WERI-Rb-1 (cell line): ENCODE measurements at regions not wholly inside any gene's neighbourhood (a gene's known extent, or its start where the extent isn't known, plus 50 kb on each side); places are given as distances from the start of the nearest gene placed in this dataset.

Source experiments
- DNase-seq: peaks from one replicate; pipeline ENCODE4 v3.0.0-alpha.2; 2020
- H3K27ac ChIP-seq: fragments of 250-450 bp; sonication (Bioruptor Pico); 2 replicates; pipeline ENCODE4 v1.5.1; 2020; ENCODE audit warnings: mild to moderate bottlenecking, moderate library complexity
- H3K27me3 ChIP-seq: fragments of 250-450 bp; sonication (Bioruptor Pico); 2 replicates; pipeline ENCODE4 v1.5.1; 2021; ENCODE audit warnings: mild to moderate bottlenecking, low read depth, moderate library complexity; ENCODE audit not compliant: insufficient read depth, severe bottlenecking
- H3K36me3 ChIP-seq: fragments of 250-450 bp; sonication (Bioruptor Pico); 2 replicates; pipeline ENCODE4 v1.5.1; 2020; ENCODE audit warnings: mild to moderate bottlenecking, moderate library complexity
- H3K4me3 ChIP-seq: 2 replicates; pipeline ENCODE4 v1.5.1; 2011; ENCODE audit warnings: low read depth, mild to moderate bottlenecking, control low read depth, low read length
- H3K9me3 ChIP-seq: fragments of 250-450 bp; sonication (Bioruptor Pico); 2 replicates; pipeline ENCODE4 v1.5.1; 2021; ENCODE audit warnings: mild to moderate bottlenecking, moderate library complexity; ENCODE audit not compliant: severe bottlenecking
- TF ChIP-seq, protein P1 (sequence below): IDR thresholded peaks from 2 replicates; pipeline ENCODE4 v1.5.1; 2011; ENCODE audit warnings: low read depth, mild to moderate bottlenecking, control low read depth, inconsistent platforms, low read length

DNA sequence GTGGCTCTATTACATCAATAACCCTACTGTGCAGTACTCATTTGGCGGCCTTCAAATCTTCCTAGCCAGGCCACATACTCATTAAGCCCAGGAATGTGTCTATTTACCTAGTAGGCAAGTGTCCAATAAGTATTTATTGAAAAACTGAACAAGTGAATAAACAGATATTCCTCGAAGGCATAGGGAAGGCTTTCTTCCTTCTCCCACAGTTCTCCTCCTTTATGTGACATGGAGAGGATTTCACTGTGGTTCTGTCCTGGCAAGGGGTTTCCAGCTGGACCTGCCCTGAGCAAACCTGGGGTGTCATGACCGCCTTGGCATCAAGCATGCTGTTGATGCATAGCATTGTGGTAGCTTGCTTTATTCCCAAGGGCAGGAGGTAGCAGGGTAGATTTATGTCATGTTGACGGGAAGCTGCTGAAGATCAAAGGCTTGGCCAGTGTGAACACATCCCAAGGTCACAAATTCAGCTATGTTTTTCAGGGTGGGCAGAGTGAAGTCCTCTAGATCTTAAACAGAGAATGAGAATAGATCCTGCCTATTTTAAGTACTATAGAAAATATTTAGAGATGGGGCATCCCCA lies 195.1 kb downstream of the INHBA start:
- Histone ChIP-seq H3K36me3 (no peaks in the 10 kb centered on the region), H3K27ac (no peak overlapping the region), H3K27me3 (peaks cover 72% of the 10 kb centered on the region), H3K4me3 (no peak overlapping the region), H3K9me3 (no peaks in the 10 kb centered on the region)
- TF ChIP-seq, protein P1, sequence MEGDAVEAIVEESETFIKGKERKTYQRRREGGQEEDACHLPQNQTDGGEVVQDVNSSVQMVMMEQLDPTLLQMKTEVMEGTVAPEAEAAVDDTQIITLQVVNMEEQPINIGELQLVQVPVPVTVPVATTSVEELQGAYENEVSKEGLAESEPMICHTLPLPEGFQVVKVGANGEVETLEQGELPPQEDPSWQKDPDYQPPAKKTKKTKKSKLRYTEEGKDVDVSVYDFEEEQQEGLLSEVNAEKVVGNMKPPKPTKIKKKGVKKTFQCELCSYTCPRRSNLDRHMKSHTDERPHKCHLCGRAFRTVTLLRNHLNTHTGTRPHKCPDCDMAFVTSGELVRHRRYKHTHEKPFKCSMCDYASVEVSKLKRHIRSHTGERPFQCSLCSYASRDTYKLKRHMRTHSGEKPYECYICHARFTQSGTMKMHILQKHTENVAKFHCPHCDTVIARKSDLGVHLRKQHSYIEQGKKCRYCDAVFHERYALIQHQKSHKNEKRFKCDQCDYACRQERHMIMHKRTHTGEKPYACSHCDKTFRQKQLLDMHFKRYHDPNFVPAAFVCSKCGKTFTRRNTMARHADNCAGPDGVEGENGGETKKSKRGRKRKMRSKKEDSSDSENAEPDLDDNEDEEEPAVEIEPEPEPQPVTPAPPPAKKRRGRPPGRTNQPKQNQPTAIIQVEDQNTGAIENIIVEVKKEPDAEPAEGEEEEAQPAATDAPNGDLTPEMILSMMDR, result no peak
- no peak for DNase-seq

- H3K9me3 ChIP-seq, result no peaks in the 10 kb centered on the region
- DNase-seq, result no peak
- H3K4me3 ChIP-seq, result no peak overlapping the region
- TF ChIP-seq, protein P1, result no peak
- no peak overlapping the region for H3K27ac ChIP-seq
- H3K36me3 ChIP-seq, result no peaks in the 10 kb centered on the region
- peaks cover 62% of the 10 kb centered on the region for H3K27me3 ChIP-seq
These were observed 198.5 kb downstream of the INHBA start for GRCh38 chr7:41504214-41504980.

DNA sequence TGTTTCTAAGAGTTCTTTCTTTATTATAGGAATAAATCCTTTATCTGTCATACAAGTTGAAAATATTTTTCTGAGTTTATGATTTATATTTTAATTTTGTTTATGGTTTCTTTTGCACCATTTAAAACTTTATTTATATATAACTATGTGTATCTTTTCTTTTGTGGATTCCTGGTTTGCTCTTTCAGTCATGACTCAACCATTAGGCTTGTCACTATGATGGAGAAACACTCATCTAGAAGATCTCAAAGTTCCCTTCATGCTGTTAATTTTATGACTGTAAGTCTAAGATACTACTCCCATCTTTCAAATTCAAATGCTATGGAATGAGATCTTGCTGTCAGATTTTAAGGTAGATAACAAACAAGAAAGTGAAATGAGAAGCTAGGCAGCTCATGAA lies 199.5 kb downstream of the INHBA start:
- Histone ChIP-seq H3K36me3 (no peaks in the 10 kb centered on the region), H3K27me3 (peaks cover 58% of the 10 kb centered on the region), H3K4me3 (no peak overlapping the region), H3K9me3 (no peaks in the 10 kb centered on the region), H3K27ac (no peak overlapping the region)
- no peak for DNase-seq
- TF ChIP-seq, protein P1, result no peak

GRCh38 chr7:41501466-41501865 lies 201.4 kb downstream of the INHBA start:
- H3K9me3 ChIP-seq, result no peaks in the 10 kb centered on the region
- DNase-seq, result no peak
- no peaks in the 10 kb centered on the region for H3K36me3 ChIP-seq
- H3K4me3 ChIP-seq, result no peak overlapping the region
- TF ChIP-seq, protein P1, result no peak
- no peak overlapping the region for H3K27ac ChIP-seq
- H3K27me3 ChIP-seq, result peaks cover 45% of the 10 kb centered on the region

- Histone ChIP-seq H3K9me3 (no peaks in the 10 kb centered on the region), H3K27me3 (peaks cover 40% of the 10 kb centered on the region), H3K27ac (no peak overlapping the region), H3K36me3 (no peaks in the 10 kb centered on the region), H3K4me3 (no peak overlapping the region)
- TF ChIP-seq, protein P1, result no peak
- DNase-seq, result no peak
These were observed 201.9 kb downstream of the INHBA start for GRCh38 chr7:41501006-41501405.
